GM12878 (cell line): ENCODE measurements at regions not wholly inside any gene's neighbourhood (a gene's known extent, or its start where the extent isn't known, plus 50 kb on each side); places are given as distances from the start of the nearest gene placed in this dataset.

Experiments used
- ATAC-seq: fragments of 200-7000 bp; cut with Tn5 transposase; 3 replicates; pipeline ENCODE4 v1.9.1; 2020; ENCODE audit warnings: mild to moderate bottlenecking, moderate library complexity
- BruUV-seq: library from RNA; stranded (reverse); fragments of 400-500 nt; replicated peaks from 2 replicates; lab custom pipeline; 2021; lab: Mats Ljungman, UMichigan
- CTCF ChIA-PET: fragments of 300-600 bp; sonication (Branson Sonifier 250); formaldehyde crosslinking; extraction: SDS; loops from one replicate; lab custom pipeline; 2021; ENCODE audit warnings: inconsistent platforms; lab: Yijun Ruan, JAX
- POLR2A ChIA-PET: fragments of 350-600 bp; formaldehyde crosslinking; extraction: SDS; loops from one replicate; lab custom pipeline; 2021; ENCODE audit warnings: inconsistent platforms; lab: Charles Lee
- RAD21 ChIA-PET: fragments of 300-600 bp; sonication (Branson Sonifier 250); formaldehyde crosslinking; loops from one replicate; lab custom pipeline; 2023; ENCODE audit warnings: antibody characterized with exemption; ENCODE audit not compliant: unreplicated experiment; lab: Charles Lee
- SMC1A ChIA-PET: fragments of 300-600 bp; sonication (Branson Sonifier 250); formaldehyde crosslinking; loops from one replicate; lab custom pipeline; 2023; ENCODE audit not compliant: unreplicated experiment, uncharacterized antibody; lab: Charles Lee
- DNase-seq: peaks from one replicate; pipeline ENCODE4 v3.0.0-alpha.2; 2011; ENCODE audit warnings: low read depth, low spot score
- FAIRE-seq: peaks from 3 replicates; lab custom pipeline; 2011; peaks lifted over from hg19 to GRCh38; lab: Jason Lieb, UNC
- H2AFZ ChIP-seq: 2 replicates; pipeline ENCODE4 v1.6.0; 2011; ENCODE audit warnings: low read depth, low read length, control low read depth; ENCODE audit not compliant: control insufficient read depth
- H3K27ac ChIP-seq: 2 replicates; pipeline ENCODE4 v1.5.1; 2011; ENCODE audit warnings: control low read depth; ENCODE audit not compliant: control insufficient read depth, insufficient read depth
- H3K27me3 ChIP-seq, 2 experiments: replicated peaks in 1 of 2; 2 replicates each; pipeline versions ENCODE4 v1.6.0 to v1.6.1; 2011; ENCODE audit warnings: low read length in 1 of 2; ENCODE audit not compliant: control insufficient read depth in 2 of 2, insufficient read depth in 2 of 2
- H3K36me3 ChIP-seq, 2 experiments: 2 replicates each; pipeline ENCODE4 v1.5.1; 2011; ENCODE audit warnings: low read length in 1 of 2; ENCODE audit not compliant: control insufficient read depth in 2 of 2, insufficient read depth in 2 of 2
- H3K4me1 ChIP-seq: 2 replicates; pipeline ENCODE4 v1.6.1; 2011; ENCODE audit warnings: mild to moderate bottlenecking, low read length, moderate library complexity, mixed read lengths; ENCODE audit not compliant: control insufficient read depth, insufficient read depth
- H3K4me2 ChIP-seq: 2 replicates; pipeline ENCODE4 v1.6.0; 2011; ENCODE audit warnings: control low read depth; ENCODE audit not compliant: control insufficient read depth, insufficient read depth
- H3K4me3 ChIP-seq: fragments of 200-600 bp; sonication (generic); 2 replicates; pipeline ENCODE4 v1.5.1; 2016
- H3K79me2 ChIP-seq: 2 replicates; pipeline ENCODE4 v1.6.0; 2011; ENCODE audit warnings: low read length; ENCODE audit not compliant: control insufficient read depth, insufficient read depth
- H3K9ac ChIP-seq: 2 replicates; pipeline ENCODE4 v1.8.0; 2011; ENCODE audit warnings: low read length, control low read depth, mixed read lengths; ENCODE audit not compliant: control insufficient read depth, insufficient read depth
- H3K9me3 ChIP-seq: replicated peaks from 3 replicates; pipeline ENCODE4 v1.5.1; 2011; ENCODE audit warnings: mild to moderate bottlenecking, low read length; ENCODE audit not compliant: control insufficient read depth, insufficient read depth
- H4K20me1 ChIP-seq: 2 replicates; pipeline ENCODE4 v1.6.0; 2011; ENCODE audit not compliant: control insufficient read depth, insufficient read depth
- ATF2 ChIP-seq: IDR thresholded peaks from 2 replicates; pipeline ENCODE4 v1.6.1; 2012; ENCODE audit warnings: low read length, inconsistent platforms
- EP300 ChIP-seq, 2 experiments: fragments of 150-350 bp in 1 of 2; IDR thresholded peaks; 2 replicates each; pipeline ENCODE4 v1.6.1; 2011 to 2012; ENCODE audit warnings: low read depth in 2 of 2, low read length in 2 of 2, borderline replicate concordance in 1 of 2, improper control_type of control experiment in 1 of 2, inconsistent platforms in 1 of 2; ENCODE audit not compliant: control insufficient read depth in 1 of 2
- FOXK2 ChIP-seq: fragments of 450-650 bp; IDR thresholded peaks from 2 replicates; pipeline ENCODE4 v1.6.1; 2017; ENCODE audit warnings: mild to moderate bottlenecking, moderate library complexity
- GABPA ChIP-seq: IDR thresholded peaks from 2 replicates; pipeline ENCODE4 v1.6.1; 2014; ENCODE audit warnings: antibody characterized with exemption, low read depth, mild to moderate bottlenecking, inconsistent platforms
- NFYA ChIP-seq: IDR thresholded peaks from 2 replicates; pipeline ENCODE4 v1.6.1; 2011; ENCODE audit warnings: low read depth, mild to moderate bottlenecking, low read length, improper control_type of control experiment, borderline replicate concordance
- NR2F1 ChIP-seq: fragments of 450-650 bp; conservative IDR thresholded peaks from 2 replicates; pipeline ENCODE4 v1.6.1; 2017; ENCODE audit warnings: mild to moderate bottlenecking
- RAD51 ChIP-seq: fragments of 450-650 bp; IDR thresholded peaks from 2 replicates; pipeline ENCODE4 v1.6.1; 2016; ENCODE audit warnings: moderate library complexity, mild to moderate bottlenecking, inconsistent platforms
- RB1 ChIP-seq: fragments of 450-650 bp; formaldehyde crosslinking; IDR thresholded peaks from 2 replicates; pipeline ENCODE4 v1.6.1; 2017; ENCODE audit warnings: mild to moderate bottlenecking, borderline replicate concordance
- RCOR1 ChIP-seq: conservative IDR thresholded peaks from 2 replicates; pipeline ENCODE4 v1.6.1; 2012; ENCODE audit warnings: low read depth, low read length, improper control_type of control experiment
- SIX5 ChIP-seq: IDR thresholded peaks from 2 replicates; pipeline ENCODE4 v1.6.1; 2011; ENCODE audit warnings: mild to moderate bottlenecking, low read depth, low read length, moderate library complexity; ENCODE audit not compliant: severe bottlenecking
- WRNIP1 ChIP-seq: IDR thresholded peaks from 2 replicates; pipeline ENCODE4 v1.6.1; 2011; ENCODE audit warnings: low read depth, low read length, improper control_type of control experiment, borderline replicate concordance
- ZZZ3 ChIP-seq: IDR thresholded peaks from 2 replicates; pipeline ENCODE4 v1.6.1; 2011; ENCODE audit warnings: low read depth; ENCODE audit not compliant: control insufficient read depth, insufficient read length
- WGBS: methylation state at CpG from one replicate; pipeline ENCODE4 v1.1.6; 2016; ENCODE audit warnings: low lambda C conversion rate; ENCODE audit not compliant: insufficient replicate concordance, insufficient coverage; ENCODE audit errors: missing lambda C conversion rate; 5-methylcytosine and 5-hydroxymethylcytosine counted together
- in situ Hi-C: fragments of 300-500 bp; cut with MboI; formaldehyde crosslinking; loops from 9 replicates; pipeline ENCODE4 v1.14.3; 2018; ENCODE audit warnings: mixed read lengths
- intact Hi-C: fragments of 100-400 bp; cut with micrococcal nuclease; formaldehyde crosslinking; loops from one replicate; pipeline ENCODE4 v1.14.2; 2022; ENCODE audit not compliant: unreplicated experiment
- TF ChIP-seq, protein P1 (sequence below): fragments of 450-650 bp; formaldehyde crosslinking; IDR thresholded peaks from 2 replicates; pipeline ENCODE4 v1.5.0; 2022; ENCODE audit warnings: mild to moderate bottlenecking, missing genetic modification characterization
- TF ChIP-seq, protein P2 (sequence below): fragments of 450-650 bp; IDR thresholded peaks from 2 replicates; pipeline ENCODE4 v1.6.1; 2016; ENCODE audit warnings: mild to moderate bottlenecking
- TF ChIP-seq, protein P3 (sequence below): fragments of 450-650 bp; conservative IDR thresholded peaks from 2 replicates; pipeline ENCODE4 v1.6.1; 2017; ENCODE audit warnings: mild to moderate bottlenecking, moderate library complexity

- no peak for ATAC-seq
- Histone ChIP-seq H4K20me1 (no peaks in the 10 kb centered on the region), H3K4me3 (no peak overlapping the region), H3K79me2 (no peaks in the 10 kb centered on the region), H2AFZ (no peak overlapping the region), H3K27ac (no peak overlapping the region), H3K27me3 (no peaks in the 10 kb centered on the region), H3K9ac (no peak overlapping the region), H3K36me3 (no peaks in the 10 kb centered on the region), H3K4me1 (peaks cover 6% of the 10 kb centered on the region), H3K9me3 (peaks cover 13% of the 10 kb centered on the region), H3K4me2 (no peak overlapping the region)
- ChIA-PET CTCF (interaction anchor here (0.6 to 0.8 kb wide), 2 partner anchors 14 to 53 kb away, joined by 3 to 4 read pairs; no protein-coding TSS in a partner anchor), SMC1A (interaction anchor here (1.2 kb wide), 1 partner anchor 57 kb away, joined by 3 read pairs; no protein-coding TSS in a partner anchor), POLR2A (interaction anchor here (0.6 to 1.4 kb wide), 5 partner anchors 12 to 145 kb away, joined by 3 to 4 read pairs (median 3); no protein-coding TSS in a partner anchor), RAD21 (interaction anchor here (0.9 to 1.2 kb wide), 2 partner anchors 14 to 22 kb away, joined by 3 to 4 read pairs; no protein-coding TSS in a partner anchor)
- no peak for DNase-seq
- 76% methylated on average over 7 of the region's 7 CpGs for WGBS
- FAIRE-seq = no peak
- intact Hi-C loops = no loop called here
- in situ Hi-C loops = no loop called here
- no TSS peak for BruUV-seq
- TF ChIP-seq WRNIP1 = no peak
- no peak for TF ChIP-seq NR2F1
- TF ChIP-seq EP300 (IDR thresholded peaks at IDR 0.05; ENCODE audit: borderline replicate concordance in 1 of 2, control insufficient read depth in 1 of 2, low read depth in 2 of 2, low read length in 2 of 2) = no peak
- TF ChIP-seq, protein P1, sequence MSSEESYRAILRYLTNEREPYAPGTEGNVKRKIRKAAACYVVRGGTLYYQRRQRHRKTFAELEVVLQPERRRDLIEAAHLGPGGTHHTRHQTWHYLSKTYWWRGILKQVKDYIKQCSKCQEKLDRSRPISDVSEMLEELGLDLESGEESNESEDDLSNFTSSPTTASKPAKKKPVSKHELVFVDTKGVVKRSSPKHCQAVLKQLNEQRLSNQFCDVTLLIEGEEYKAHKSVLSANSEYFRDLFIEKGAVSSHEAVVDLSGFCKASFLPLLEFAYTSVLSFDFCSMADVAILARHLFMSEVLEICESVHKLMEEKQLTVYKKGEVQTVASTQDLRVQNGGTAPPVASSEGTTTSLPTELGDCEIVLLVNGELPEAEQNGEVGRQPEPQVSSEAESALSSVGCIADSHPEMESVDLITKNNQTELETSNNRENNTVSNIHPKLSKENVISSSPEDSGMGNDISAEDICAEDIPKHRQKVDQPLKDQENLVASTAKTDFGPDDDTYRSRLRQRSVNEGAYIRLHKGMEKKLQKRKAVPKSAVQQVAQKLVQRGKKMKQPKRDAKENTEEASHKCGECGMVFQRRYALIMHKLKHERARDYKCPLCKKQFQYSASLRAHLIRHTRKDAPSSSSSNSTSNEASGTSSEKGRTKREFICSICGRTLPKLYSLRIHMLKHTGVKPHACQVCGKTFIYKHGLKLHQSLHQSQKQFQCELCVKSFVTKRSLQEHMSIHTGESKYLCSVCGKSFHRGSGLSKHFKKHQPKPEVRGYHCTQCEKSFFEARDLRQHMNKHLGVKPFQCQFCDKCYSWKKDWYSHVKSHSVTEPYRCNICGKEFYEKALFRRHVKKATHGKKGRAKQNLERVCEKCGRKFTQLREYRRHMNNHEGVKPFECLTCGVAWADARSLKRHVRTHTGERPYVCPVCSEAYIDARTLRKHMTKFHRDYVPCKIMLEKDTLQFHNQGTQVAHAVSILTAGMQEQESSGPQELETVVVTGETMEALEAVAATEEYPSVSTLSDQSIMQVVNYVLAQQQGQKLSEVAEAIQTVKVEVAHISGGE (CRISPR knock-in tag) = no peak
- TF ChIP-seq RCOR1 = no peak
- TF ChIP-seq SIX5 = no peak
- TF ChIP-seq NFYA = no peak
- no peak for TF ChIP-seq RAD51
- TF ChIP-seq GABPA = no peak
- TF ChIP-seq, protein P2, sequence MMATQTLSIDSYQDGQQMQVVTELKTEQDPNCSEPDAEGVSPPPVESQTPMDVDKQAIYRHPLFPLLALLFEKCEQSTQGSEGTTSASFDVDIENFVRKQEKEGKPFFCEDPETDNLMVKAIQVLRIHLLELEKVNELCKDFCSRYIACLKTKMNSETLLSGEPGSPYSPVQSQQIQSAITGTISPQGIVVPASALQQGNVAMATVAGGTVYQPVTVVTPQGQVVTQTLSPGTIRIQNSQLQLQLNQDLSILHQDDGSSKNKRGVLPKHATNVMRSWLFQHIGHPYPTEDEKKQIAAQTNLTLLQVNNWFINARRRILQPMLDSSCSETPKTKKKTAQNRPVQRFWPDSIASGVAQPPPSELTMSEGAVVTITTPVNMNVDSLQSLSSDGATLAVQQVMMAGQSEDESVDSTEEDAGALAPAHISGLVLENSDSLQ = no peak
- TF ChIP-seq FOXK2 = no peak
- no peak for TF ChIP-seq RB1
- no peak for TF ChIP-seq ZZZ3
- TF ChIP-seq, protein P3, sequence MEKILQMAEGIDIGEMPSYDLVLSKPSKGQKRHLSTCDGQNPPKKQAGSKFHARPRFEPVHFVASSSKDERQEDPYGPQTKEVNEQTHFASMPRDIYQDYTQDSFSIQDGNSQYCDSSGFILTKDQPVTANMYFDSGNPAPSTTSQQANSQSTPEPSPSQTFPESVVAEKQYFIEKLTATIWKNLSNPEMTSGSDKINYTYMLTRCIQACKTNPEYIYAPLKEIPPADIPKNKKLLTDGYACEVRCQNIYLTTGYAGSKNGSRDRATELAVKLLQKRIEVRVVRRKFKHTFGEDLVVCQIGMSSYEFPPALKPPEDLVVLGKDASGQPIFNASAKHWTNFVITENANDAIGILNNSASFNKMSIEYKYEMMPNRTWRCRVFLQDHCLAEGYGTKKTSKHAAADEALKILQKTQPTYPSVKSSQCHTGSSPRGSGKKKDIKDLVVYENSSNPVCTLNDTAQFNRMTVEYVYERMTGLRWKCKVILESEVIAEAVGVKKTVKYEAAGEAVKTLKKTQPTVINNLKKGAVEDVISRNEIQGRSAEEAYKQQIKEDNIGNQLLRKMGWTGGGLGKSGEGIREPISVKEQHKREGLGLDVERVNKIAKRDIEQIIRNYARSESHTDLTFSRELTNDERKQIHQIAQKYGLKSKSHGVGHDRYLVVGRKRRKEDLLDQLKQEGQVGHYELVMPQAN = no peak
- no peak for TF ChIP-seq ATF2
Observed at GRCh38 chr15:67915461-67916374, 75.9 kb upstream of the RNU6-1 start.
